ENCODE measurements at regions not wholly inside any gene's neighbourhood (a gene's known extent, or its start where the extent isn't known, plus 50 kb on each side); places are given as distances from the start of the nearest gene placed in this dataset.

- no peak for DNase-seq (ENCODE audit: low read depth)
- TF ChIP-seq CTCF (conservative IDR thresholded peaks at IDR 0.05; ENCODE audit: control insufficient read depth, insufficient read depth, low read depth, low read length), result no peak
- H3K4me3 ChIP-seq (ENCODE audit: control insufficient read depth, low read depth, low read length), result no peak overlapping the region
Measured at GRCh38 chr2:16452123-16452522, 213.5 kb downstream of the CYRIA start.

GRCh38 chr2:16446706-16447105 lies 218.9 kb downstream of the CYRIA start:
- no peak for DNase-seq (ENCODE audit: low read depth)
- H3K4me3 ChIP-seq (ENCODE audit: control insufficient read depth, low read depth, low read length), result no peak overlapping the region
- no peak for TF ChIP-seq CTCF (conservative IDR thresholded peaks at IDR 0.05; ENCODE audit: control insufficient read depth, insufficient read depth, low read depth, low read length)

- DNase-seq (ENCODE audit: low read depth), result no peak
- TF ChIP-seq CTCF (conservative IDR thresholded peaks at IDR 0.05; ENCODE audit: control insufficient read depth, insufficient read depth, low read depth, low read length), result no peak
- no peak overlapping the region for H3K4me3 ChIP-seq (ENCODE audit: control insufficient read depth, low read depth, low read length)
Measured at GRCh38 chr2:16442971-16443370, 222.7 kb downstream of the CYRIA start.

- H3K4me3 ChIP-seq (ENCODE audit: control insufficient read depth, low read depth, low read length), result no peak overlapping the region
- no peak for TF ChIP-seq CTCF (conservative IDR thresholded peaks at IDR 0.05; ENCODE audit: control insufficient read depth, insufficient read depth, low read depth, low read length)
- no peak for DNase-seq (ENCODE audit: low read depth)
Measured at GRCh38 chr2:16441431-16441830, 224.2 kb downstream of the CYRIA start.

- no peak overlapping the region for H3K4me3 ChIP-seq (ENCODE audit: control insufficient read depth, low read depth, low read length)
- no peak for DNase-seq (ENCODE audit: low read depth)
- no peak for TF ChIP-seq CTCF (conservative IDR thresholded peaks at IDR 0.05; ENCODE audit: control insufficient read depth, insufficient read depth, low read depth, low read length)
Measured at GRCh38 chr2:16440898-16441297, 224.7 kb downstream of the CYRIA start.

- TF ChIP-seq CTCF (conservative IDR thresholded peaks at IDR 0.05; ENCODE audit: control insufficient read depth, insufficient read depth, low read depth, low read length), result no peak
- no peak overlapping the region for H3K4me3 ChIP-seq (ENCODE audit: control insufficient read depth, low read depth, low read length)
- no peak for DNase-seq (ENCODE audit: low read depth)
Measured at GRCh38 chr2:16438613-16439321, 226.9 kb downstream of the CYRIA start.

- no peak overlapping the region for H3K4me3 ChIP-seq (ENCODE audit: control insufficient read depth, low read depth, low read length)
- DNase-seq (ENCODE audit: low read depth), result no peak
Measured at GRCh38 chr2:16437189-16437588, 228.4 kb downstream of the CYRIA start.

More at GRCh38 chr2:16437189-16437588, 228.4 kb downstream of the CYRIA start:
- TF ChIP-seq CTCF (conservative IDR thresholded peaks at IDR 0.05; ENCODE audit: control insufficient read depth, insufficient read depth, low read depth, low read length), result no peak
